HL-60 (cell line): ENCODE measurements at regions not wholly inside any gene's neighbourhood (a gene's known extent, or its start where the extent isn't known, plus 50 kb on each side); places are given as distances from the start of the nearest gene placed in this dataset.

Experiments
- DNase-seq, 2 experiments: peaks; one replicate each; pipeline ENCODE4 v3.0.0-alpha.2; 2010 to 2020; ENCODE audit warnings: low read depth in 1 of 2, low spot score in 1 of 2
- H3K27ac ChIP-seq: fragments of 250-450 bp; sonication (Bioruptor Pico); replicated peaks from 2 replicates; pipeline ENCODE4 v1.5.1; 2020; ENCODE audit warnings: mild to moderate bottlenecking, moderate library complexity
- H3K27me3 ChIP-seq: fragments of 250-450 bp; sonication (Bioruptor Pico); 2 replicates; pipeline ENCODE4 v1.5.1; 2021; ENCODE audit warnings: mild to moderate bottlenecking, moderate library complexity; ENCODE audit not compliant: insufficient read depth, poor library complexity, severe bottlenecking
- H3K4me3 ChIP-seq: replicated peaks from 2 replicates; pipeline ENCODE4 v1.5.1; 2011; ENCODE audit warnings: mild to moderate bottlenecking, control low read depth, low read length; ENCODE audit not compliant: insufficient read depth
- CTCF ChIP-seq: IDR thresholded peaks from one replicate; pipeline ENCODE4 v1.5.1; 2011; ENCODE audit warnings: low read length, control low read depth, inconsistent platforms; ENCODE audit not compliant: insufficient read depth
- GABPA ChIP-seq: IDR thresholded peaks from 2 replicates; pipeline ENCODE4 v1.6.1; 2012; ENCODE audit warnings: low read depth
- POLR2AphosphoS5 ChIP-seq: IDR thresholded peaks from 2 replicates; pipeline ENCODE4 v1.6.1; 2012; ENCODE audit warnings: low read depth
- REST ChIP-seq: IDR thresholded peaks from 2 replicates; pipeline ENCODE4 v1.6.1; 2012; ENCODE audit warnings: low read depth; ENCODE audit not compliant: insufficient replicate concordance
- SPI1 ChIP-seq: IDR thresholded peaks from 2 replicates; pipeline ENCODE4 v1.6.1; 2012; ENCODE audit warnings: low read depth, mild to moderate bottlenecking, borderline replicate concordance

GRCh38 chr7:17150018-17150417, 148.4 kb upstream of the AHR start:
- peak in 1 of 2 experiments; percentile 29 for DNase-seq
- Histone ChIP-seq H3K27me3 (no peaks in the 10 kb centered on the region), H3K4me3 (no peak overlapping the region), H3K27ac (no peak overlapping the region)
- TF ChIP-seq CTCF, result no peak
- no peak for TF ChIP-seq SPI1
- no peak for TF ChIP-seq REST
- no peak for TF ChIP-seq GABPA
- TF ChIP-seq POLR2AphosphoS5, result no peak

- peak in 1 of 2 experiments; percentile 33 for DNase-seq
- Histone ChIP-seq H3K27ac (no peak overlapping the region), H3K4me3 (no peak overlapping the region), H3K27me3 (no peaks in the 10 kb centered on the region)
- no peak for TF ChIP-seq GABPA
- no peak for TF ChIP-seq POLR2AphosphoS5
- TF ChIP-seq CTCF, result no peak
- no peak for TF ChIP-seq SPI1
These were observed 145.7 kb upstream of the AHR start for GRCh38 chr7:17152721-17153120.

- peak in 1 of 2 experiments; percentile 3 for DNase-seq
- Histone ChIP-seq H3K27ac (no peak overlapping the region), H3K27me3 (no peaks in the 10 kb centered on the region), H3K4me3 (no peak overlapping the region)
- TF ChIP-seq REST, result no peak
- TF ChIP-seq SPI1, result no peak
- no peak for TF ChIP-seq POLR2AphosphoS5
- no peak for TF ChIP-seq CTCF
- TF ChIP-seq GABPA, result no peak
These were observed 144.9 kb upstream of the AHR start for GRCh38 chr7:17153536-17153935.

GRCh38 chr7:17155529-17155928, 142.9 kb upstream of the AHR start:
- H3K27me3 ChIP-seq, result no peaks in the 10 kb centered on the region
- H3K27ac ChIP-seq, result no peak overlapping the region
- TF ChIP-seq GABPA, result no peak
- TF ChIP-seq SPI1, result no peak
- no peak for TF ChIP-seq CTCF
- TF ChIP-seq REST, result no peak
- no peak for TF ChIP-seq POLR2AphosphoS5
- no peak overlapping the region for H3K4me3 ChIP-seq
- DNase-seq, result no peak
